HL-60 (cell line): ENCODE measurements at regions not wholly inside any gene's neighbourhood (a gene's known extent, or its start where the extent isn't known, plus 50 kb on each side); places are given as distances from the start of the nearest gene placed in this dataset.
"Not testable (repeated sequence)": the region's sequence is repeated elsewhere in the genome, so short reads cannot be mapped to it uniquely, and the experiment has no call there.

ENCODE experiments used
- DNase-seq, 2 experiments: peaks; one replicate each; pipeline ENCODE4 v3.0.0-alpha.2; 2010 to 2020; ENCODE audit warnings: low read depth in 1 of 2, low spot score in 1 of 2
- H3K27ac ChIP-seq: fragments of 250-450 bp; sonication (Bioruptor Pico); replicated peaks from 2 replicates; pipeline ENCODE4 v1.5.1; 2020; ENCODE audit warnings: mild to moderate bottlenecking, moderate library complexity
- H3K27me3 ChIP-seq: fragments of 250-450 bp; sonication (Bioruptor Pico); 2 replicates; pipeline ENCODE4 v1.5.1; 2021; ENCODE audit warnings: mild to moderate bottlenecking, moderate library complexity; ENCODE audit not compliant: insufficient read depth, poor library complexity, severe bottlenecking
- H3K4me3 ChIP-seq: replicated peaks from 2 replicates; pipeline ENCODE4 v1.5.1; 2011; ENCODE audit warnings: mild to moderate bottlenecking, control low read depth, low read length; ENCODE audit not compliant: insufficient read depth
- GABPA ChIP-seq: IDR thresholded peaks from 2 replicates; pipeline ENCODE4 v1.6.1; 2012; ENCODE audit warnings: low read depth
- POLR2AphosphoS5 ChIP-seq: IDR thresholded peaks from 2 replicates; pipeline ENCODE4 v1.6.1; 2012; ENCODE audit warnings: low read depth
- SPI1 ChIP-seq: IDR thresholded peaks from 2 replicates; pipeline ENCODE4 v1.6.1; 2012; ENCODE audit warnings: low read depth, mild to moderate bottlenecking, borderline replicate concordance
- TF ChIP-seq, protein P1 (sequence below): IDR thresholded peaks from 2 replicates; pipeline ENCODE4 v1.6.1; 2012; ENCODE audit warnings: low read depth; ENCODE audit not compliant: insufficient replicate concordance
- TF ChIP-seq, protein P2 (sequence below): IDR thresholded peaks from one replicate; pipeline ENCODE4 v1.5.1; 2011; ENCODE audit warnings: low read length, control low read depth, inconsistent platforms; ENCODE audit not compliant: insufficient read depth

DNA sequence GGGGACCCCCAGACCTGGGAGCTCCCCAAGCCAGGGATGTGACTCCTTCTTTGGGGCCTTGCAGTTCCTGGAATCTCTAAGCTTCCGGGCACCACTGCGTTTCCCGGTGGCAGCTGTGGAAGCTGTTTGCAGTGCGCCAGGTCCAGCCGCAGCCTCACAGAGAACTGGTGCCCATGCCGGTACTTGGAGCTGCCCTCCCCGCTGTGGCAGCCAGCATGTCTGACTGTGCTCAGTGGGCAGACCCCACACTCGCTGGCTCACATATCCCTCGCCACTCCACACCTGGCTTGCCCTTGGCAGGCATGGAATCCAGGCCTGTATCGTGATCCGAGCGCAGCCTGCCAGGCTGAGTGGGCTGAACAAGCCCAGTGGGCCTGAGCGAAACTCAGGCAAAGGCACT is 753.2 kb upstream of the PCDH20 start:
- no peak for DNase-seq

GRCh38 chr13:62167650-62168172 is 752.1 kb upstream of the PCDH20 start:
- Histone ChIP-seq H3K27me3 (no peaks in the 10 kb centered on the region), H3K27ac (no peak overlapping the region), H3K4me3 (no peak overlapping the region)
- DNase-seq = no peak
- TF ChIP-seq, protein P1, sequence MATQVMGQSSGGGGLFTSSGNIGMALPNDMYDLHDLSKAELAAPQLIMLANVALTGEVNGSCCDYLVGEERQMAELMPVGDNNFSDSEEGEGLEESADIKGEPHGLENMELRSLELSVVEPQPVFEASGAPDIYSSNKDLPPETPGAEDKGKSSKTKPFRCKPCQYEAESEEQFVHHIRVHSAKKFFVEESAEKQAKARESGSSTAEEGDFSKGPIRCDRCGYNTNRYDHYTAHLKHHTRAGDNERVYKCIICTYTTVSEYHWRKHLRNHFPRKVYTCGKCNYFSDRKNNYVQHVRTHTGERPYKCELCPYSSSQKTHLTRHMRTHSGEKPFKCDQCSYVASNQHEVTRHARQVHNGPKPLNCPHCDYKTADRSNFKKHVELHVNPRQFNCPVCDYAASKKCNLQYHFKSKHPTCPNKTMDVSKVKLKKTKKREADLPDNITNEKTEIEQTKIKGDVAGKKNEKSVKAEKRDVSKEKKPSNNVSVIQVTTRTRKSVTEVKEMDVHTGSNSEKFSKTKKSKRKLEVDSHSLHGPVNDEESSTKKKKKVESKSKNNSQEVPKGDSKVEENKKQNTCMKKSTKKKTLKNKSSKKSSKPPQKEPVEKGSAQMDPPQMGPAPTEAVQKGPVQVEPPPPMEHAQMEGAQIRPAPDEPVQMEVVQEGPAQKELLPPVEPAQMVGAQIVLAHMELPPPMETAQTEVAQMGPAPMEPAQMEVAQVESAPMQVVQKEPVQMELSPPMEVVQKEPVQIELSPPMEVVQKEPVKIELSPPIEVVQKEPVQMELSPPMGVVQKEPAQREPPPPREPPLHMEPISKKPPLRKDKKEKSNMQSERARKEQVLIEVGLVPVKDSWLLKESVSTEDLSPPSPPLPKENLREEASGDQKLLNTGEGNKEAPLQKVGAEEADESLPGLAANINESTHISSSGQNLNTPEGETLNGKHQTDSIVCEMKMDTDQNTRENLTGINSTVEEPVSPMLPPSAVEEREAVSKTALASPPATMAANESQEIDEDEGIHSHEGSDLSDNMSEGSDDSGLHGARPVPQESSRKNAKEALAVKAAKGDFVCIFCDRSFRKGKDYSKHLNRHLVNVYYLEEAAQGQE = no peak
- TF ChIP-seq POLR2AphosphoS5 (no peak), GABPA (no peak), SPI1 (no peak)
- TF ChIP-seq, protein P2, sequence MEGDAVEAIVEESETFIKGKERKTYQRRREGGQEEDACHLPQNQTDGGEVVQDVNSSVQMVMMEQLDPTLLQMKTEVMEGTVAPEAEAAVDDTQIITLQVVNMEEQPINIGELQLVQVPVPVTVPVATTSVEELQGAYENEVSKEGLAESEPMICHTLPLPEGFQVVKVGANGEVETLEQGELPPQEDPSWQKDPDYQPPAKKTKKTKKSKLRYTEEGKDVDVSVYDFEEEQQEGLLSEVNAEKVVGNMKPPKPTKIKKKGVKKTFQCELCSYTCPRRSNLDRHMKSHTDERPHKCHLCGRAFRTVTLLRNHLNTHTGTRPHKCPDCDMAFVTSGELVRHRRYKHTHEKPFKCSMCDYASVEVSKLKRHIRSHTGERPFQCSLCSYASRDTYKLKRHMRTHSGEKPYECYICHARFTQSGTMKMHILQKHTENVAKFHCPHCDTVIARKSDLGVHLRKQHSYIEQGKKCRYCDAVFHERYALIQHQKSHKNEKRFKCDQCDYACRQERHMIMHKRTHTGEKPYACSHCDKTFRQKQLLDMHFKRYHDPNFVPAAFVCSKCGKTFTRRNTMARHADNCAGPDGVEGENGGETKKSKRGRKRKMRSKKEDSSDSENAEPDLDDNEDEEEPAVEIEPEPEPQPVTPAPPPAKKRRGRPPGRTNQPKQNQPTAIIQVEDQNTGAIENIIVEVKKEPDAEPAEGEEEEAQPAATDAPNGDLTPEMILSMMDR = no peak

More for the DNA sequence above, 753.2 kb upstream of the PCDH20 start:
- no peak overlapping the region for H3K4me3 ChIP-seq
- TF ChIP-seq, protein P1 = no peak
- TF ChIP-seq, protein P2 = no peak
- TF ChIP-seq SPI1 = no peak
- TF ChIP-seq GABPA = no peak
- no peak for TF ChIP-seq POLR2AphosphoS5
- H3K27ac ChIP-seq = no peak overlapping the region
- H3K27me3 ChIP-seq = no peaks in the 10 kb centered on the region

DNA sequence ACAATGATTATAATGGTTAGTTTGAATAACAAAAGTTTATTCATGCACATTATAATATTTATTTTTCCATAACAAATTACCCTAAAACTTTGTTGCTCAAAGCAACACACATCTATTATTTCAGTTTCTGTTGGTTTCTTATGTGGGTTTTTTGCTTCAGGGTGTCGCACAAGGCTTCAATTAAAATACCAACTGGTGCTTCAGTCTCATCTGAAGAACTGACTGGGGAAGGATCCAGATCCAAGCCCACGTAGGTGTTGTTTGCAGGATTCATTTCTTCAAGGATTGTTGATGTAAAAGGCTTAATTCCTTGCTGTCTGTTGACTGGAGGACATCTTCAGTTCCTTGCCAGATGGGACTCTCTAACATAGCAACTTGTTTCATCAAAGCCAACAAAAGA is 747.2 kb upstream of the PCDH20 start:
- no peak overlapping the region for H3K4me3 ChIP-seq
- H3K27me3 ChIP-seq = no peaks in the 10 kb centered on the region
- TF ChIP-seq, protein P2 = no peak
- no peak for TF ChIP-seq GABPA
- no peak overlapping the region for H3K27ac ChIP-seq
- DNase-seq = no peak

- no peak for DNase-seq
- TF ChIP-seq, protein P1 = no peak
- TF ChIP-seq, protein P2 = no peak
- TF ChIP-seq POLR2AphosphoS5 (no peak), SPI1 (no peak), GABPA (no peak)
- Histone ChIP-seq H3K27me3 (no peaks in the 10 kb centered on the region), H3K4me3 (no peak overlapping the region), H3K27ac (no peak overlapping the region)
These were observed 742.9 kb upstream of the PCDH20 start for GRCh38 chr13:62158520-62158919.

DNA sequence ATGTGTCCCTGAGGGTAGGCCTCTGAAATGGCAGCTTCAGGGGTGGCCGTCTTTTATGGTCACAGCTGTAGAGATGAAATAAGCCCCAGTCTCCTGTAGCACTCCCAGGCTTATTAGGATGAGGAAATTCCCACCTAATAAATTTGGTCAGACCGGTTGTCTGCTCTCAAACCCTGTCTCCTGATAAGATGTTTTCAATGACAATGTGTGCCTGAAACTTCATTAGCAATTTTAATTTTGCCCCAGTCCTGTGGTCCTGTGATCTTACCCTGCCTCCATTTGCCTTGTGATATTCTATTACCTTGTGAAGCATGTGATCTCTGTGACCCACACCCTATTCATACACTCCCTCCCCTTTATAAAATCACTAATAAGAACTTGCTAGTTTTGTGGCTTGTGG is 736.1 kb upstream of the PCDH20 start:
- DNase-seq, H3K4me3 ChIP-seq, H3K27me3 ChIP-seq, H3K27ac ChIP-seq: not testable (repeated sequence)
